HG02678 (cell line): ENCODE measurements at regions not wholly inside any gene's neighbourhood (a gene's known extent, or its start where the extent isn't known, plus 50 kb on each side); places are given as distances from the start of the nearest gene placed in this dataset.
A peak's percentile ranks its signal among the peaks of the same experiment; 100 is the strongest.
"Not testable (repeated sequence)": the region's sequence is repeated elsewhere in the genome, so short reads cannot be mapped to it uniquely, and the experiment has no call there.

ENCODE experiments used
- ATAC-seq: cut with Tn5 transposase; IDR thresholded peaks from one replicate; pipeline ENCODE4 v1.9.1; 2021; ENCODE audit warnings: mild to moderate bottlenecking, moderate library complexity; ENCODE audit not compliant: unreplicated experiment

GRCh38 chr10:117601716-117602115 is 59.2 kb downstream of the EMX2 start:
- no peak for ATAC-seq

DNA sequence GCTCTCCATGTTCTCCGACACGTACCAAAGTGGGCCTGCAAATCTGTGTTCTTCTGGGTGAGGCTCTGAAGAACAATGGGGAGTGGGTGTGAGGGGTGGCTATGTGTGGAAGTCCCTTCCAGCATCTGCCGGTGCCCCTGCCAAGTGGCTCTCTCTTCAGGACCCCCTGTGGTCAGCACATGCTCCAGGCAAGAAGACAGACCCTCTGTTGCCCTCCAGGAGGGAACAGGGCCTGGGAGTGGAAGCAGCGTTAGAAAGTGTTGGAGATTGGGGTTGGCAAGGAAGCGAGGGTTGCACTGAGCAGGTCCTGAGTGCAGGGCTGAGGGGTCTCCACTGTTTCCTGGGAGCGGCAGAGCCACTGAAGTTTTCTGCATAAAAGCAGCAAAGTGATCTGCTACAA is 60.5 kb downstream of the EMX2 start:
- ATAC-seq, result no peak

DNA sequence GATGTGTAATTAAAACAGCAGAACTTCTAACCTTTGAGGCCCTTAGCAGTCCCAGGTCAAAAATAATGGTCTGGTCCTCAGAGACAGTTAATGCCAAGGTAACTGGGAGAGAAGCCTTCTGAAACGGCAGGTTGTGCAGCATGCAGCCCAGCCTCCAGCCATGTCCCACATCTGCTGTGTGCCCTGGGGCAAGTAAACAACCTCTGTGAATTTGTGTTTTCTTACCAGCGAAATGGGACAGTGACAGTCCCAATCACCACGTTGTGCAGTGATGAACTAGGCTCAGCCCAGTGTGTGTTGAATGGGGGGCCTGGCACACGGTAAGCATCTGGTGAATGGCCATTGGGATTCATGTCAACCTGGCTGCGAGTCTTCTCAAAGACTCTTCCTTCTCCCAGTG is 61.2 kb downstream of the EMX2 start:
- no peak for ATAC-seq

DNA sequence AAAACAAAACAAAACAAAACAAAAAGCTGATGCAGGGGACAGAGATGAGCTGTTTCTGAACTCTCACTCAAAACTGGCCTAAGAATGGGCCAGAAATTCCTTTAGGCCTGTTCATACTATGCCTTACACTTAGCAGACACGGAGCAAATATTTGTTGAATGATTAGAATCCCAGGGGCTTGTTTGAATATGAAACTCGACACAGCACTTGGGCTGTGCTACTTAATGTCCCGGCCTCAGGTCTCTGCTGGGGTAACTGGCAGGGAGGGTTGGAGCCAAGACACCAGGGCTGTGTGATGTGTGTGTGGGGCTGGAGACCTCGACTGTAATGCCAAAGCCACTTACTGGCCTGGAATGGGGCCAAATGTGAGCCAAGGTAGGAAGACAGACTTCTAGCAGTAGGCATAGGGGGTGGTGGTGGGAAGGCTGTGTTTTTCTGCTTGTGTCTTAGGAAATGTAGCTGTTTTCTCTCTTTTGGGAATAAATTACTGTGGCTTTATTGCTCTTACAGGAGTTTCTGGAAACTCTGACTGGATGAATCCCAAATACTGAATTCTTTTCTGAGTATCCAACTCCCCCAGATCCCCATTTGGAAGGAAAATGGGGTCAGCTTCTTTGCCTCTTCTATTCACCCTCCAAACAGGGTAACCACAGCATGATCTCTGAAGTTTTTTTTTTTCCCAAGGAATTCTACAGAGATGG is 66.7 kb downstream of the EMX2 start:
- ATAC-seq, result no peak

- ATAC-seq, result no peak
Measured at GRCh38 chr10:117609796-117610170, 67.2 kb downstream of the EMX2 start.

GRCh38 chr10:117610321-117610720 is 67.8 kb downstream of the EMX2 start:
- ATAC-seq, result no peak

GRCh38 chr10:117612113-117612512 is 69.6 kb downstream of the EMX2 start:
- ATAC-seq, result no peak

DNA sequence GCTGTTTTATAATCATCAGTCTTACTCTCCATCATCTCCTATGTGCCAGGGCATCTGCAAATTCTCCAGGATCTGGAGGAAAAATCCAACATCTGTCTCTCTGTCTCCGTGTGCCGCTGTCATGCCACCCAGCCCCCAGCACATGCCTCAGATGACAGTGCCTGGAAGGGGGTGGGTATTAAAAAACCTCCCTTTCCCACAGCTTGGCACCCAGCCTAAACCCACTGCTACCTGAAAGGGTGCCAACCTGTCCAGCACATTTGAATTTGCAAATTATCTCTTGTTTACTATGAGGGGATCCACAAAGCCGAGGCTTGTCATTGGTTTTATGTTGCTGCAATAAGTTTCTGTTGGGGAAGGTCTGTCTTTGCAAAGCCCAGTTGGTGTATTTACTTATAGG is 73.1 kb downstream of the EMX2 start:
- ATAC-seq, result no peak

GRCh38 chr10:117616179-117616578 is 73.6 kb downstream of the EMX2 start:
- ATAC-seq, result peak; percentile 75

DNA sequence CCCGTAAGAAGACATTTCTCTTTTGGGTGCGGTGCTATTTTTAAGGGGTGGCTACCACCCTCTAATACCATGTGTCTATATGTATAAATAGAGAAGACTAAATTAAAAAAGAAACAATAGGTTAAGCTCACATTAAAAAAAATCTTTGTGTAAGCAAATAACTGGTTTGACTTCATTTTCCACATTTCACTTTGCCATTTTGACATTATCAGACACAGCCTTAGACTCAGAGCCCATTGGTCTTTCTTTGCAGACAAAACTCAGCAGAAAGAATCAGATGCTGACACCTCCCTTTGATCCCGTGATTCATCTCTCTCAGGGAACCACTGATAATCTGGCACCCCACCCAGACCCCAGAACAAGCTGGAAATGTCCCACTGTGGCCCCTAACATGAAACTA is 74.5 kb downstream of the EMX2 start:
- ATAC-seq, result no peak

DNA sequence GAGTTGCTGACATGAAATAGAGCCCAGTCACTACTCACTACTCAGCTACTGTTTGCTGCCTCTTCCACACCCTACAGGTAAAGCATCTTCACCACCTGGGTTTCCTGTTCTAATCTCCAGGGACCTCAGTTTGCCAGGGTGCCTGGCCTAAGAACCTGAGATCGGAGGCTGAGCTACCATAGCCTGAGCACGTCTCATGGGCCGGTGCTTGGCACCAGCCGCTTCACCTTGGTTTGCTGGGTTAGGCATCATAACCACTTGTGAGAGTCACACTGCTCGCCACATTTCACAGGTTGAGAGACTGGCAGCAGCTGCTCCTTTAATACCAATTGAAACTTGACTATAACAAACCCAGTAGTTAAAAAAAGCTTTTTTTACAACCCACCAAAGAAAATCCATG is 75.1 kb downstream of the EMX2 start:
- no peak for ATAC-seq

GRCh38 chr10:117619223-117619622 is 76.7 kb downstream of the EMX2 start:
- ATAC-seq, result no peak

GRCh38 chr10:117619707-117620405 is 77.3 kb downstream of the EMX2 start:
- no peak for ATAC-seq

DNA sequence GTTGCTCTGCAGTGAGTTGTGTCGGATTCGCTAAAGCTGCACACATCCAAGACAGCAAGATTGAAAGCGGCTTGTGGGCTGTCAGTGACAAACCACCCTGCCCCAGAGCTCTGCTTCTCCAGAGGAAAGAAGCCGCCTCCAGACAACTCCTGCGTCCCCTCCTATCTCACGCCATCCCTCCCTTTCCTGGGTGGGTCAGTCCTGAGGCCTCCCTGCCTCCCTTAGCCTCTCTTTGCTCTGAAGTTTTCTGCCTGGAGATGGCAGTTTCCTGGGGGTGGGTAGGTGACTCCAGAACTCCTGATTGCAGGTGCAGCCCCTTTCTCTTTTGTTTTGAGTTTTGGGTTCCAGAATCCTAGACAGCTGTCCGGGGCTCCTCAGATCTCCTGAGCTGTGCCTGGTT is 78.7 kb downstream of the EMX2 start:
- ATAC-seq, result no peak

- no peak for ATAC-seq
Measured at GRCh38 chr10:117621795-117622420, 79.4 kb downstream of the EMX2 start.

DNA sequence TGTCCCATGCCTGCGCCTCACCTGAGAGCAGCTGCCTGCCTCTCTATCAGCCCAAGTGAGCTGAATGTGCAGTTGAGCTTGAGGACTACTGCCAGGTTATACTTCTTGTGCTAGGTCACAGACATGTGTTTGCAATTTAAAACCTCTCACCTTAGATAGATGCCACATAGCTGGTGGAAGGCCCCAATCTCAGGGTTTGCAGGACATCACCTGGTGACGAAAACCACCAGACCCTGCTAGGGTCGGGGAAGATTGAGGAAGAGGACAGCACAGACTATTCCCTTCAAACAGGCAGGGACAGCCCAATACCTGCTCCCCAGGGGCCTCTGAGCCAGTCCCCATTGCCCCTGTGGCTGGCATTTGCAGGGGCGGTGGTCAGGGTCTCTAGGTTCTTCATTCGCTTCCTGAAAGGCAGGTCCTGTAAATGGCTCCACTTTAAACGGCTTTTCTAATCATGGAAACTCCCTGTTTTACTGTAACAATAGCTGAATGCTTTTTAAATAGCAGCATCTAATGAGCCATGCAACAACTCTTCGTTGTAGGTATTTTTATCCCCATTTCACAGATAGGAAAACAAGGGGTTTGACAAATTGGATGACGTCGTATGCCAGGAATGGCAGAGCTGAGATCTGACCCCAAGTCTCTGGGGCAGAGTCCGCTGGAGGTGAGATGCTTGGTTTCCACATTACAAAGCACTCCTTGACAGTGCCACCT is 80.1 kb downstream of the EMX2 start:
- no peak for ATAC-seq

GRCh38 chr10:117626228-117626627 is 83.7 kb downstream of the EMX2 start:
- no peak for ATAC-seq

- no peak for ATAC-seq
Measured at GRCh38 chr10:117627561-117627960, 85.0 kb downstream of the EMX2 start.

GRCh38 chr10:117629717-117630116 is 87.2 kb downstream of the EMX2 start:
- not testable (repeated sequence) for ATAC-seq

- no peak for ATAC-seq
Measured at GRCh38 chr10:117631276-117632145, 89.0 kb downstream of the EMX2 start.

GRCh38 chr10:117632406-117632805 is 89.9 kb downstream of the EMX2 start:
- no peak for ATAC-seq
